Neural cell (in vitro differentiated cells): ENCODE measurements at regions not wholly inside any gene's neighbourhood (a gene's known extent, or its start where the extent isn't known, plus 50 kb on each side); places are given as distances from the start of the nearest gene placed in this dataset.

ENCODE experiments used
- H2AFZ ChIP-seq: fragments of 200-600, 300-800 bp; sonication (generic), shearing (Covaris generic); 2 replicates; pipeline ENCODE4 v1.6.0; 2014; ENCODE audit warnings: low read depth, mild to moderate bottlenecking, antibody characterized with exemption, low read length, moderate library complexity
- H3F3A ChIP-seq: fragments of 200-600 bp; shearing (Covaris generic); 2 replicates; pipeline ENCODE4 v1.6.1; 2016; ENCODE audit warnings: mild to moderate bottlenecking, moderate library complexity, mixed read lengths, antibody characterized with exemption, low read length; ENCODE audit not compliant: insufficient read depth, poor library complexity, severe bottlenecking
- H3K27ac ChIP-seq: fragments of 200-600, 300-800 bp; sonication (generic), shearing (Covaris generic); 2 replicates; pipeline ENCODE4 v1.5.1; 2014; ENCODE audit warnings: mild to moderate bottlenecking, low read length, moderate library complexity
- H3K27me3 ChIP-seq: fragments of 300-800, 200-600 bp; sonication (generic), shearing (Covaris generic); 2 replicates; pipeline ENCODE4 v1.6.0; 2014; ENCODE audit warnings: mild to moderate bottlenecking, low read depth, low read length, moderate library complexity; ENCODE audit not compliant: insufficient read depth
- H3K36me3 ChIP-seq: fragments of 300-800, 200-600 bp; sonication (generic), shearing (Covaris generic); 2 replicates; pipeline ENCODE4 v1.5.1; 2014; ENCODE audit warnings: mild to moderate bottlenecking, antibody characterized with exemption, low read length, moderate library complexity; ENCODE audit not compliant: insufficient read depth
- H3K4me2 ChIP-seq: fragments of 300-800, 200-600 bp; sonication (generic), shearing (Covaris generic); 2 replicates; pipeline ENCODE4 v1.6.0; 2014; ENCODE audit warnings: mild to moderate bottlenecking, low read length
- H3K4me3 ChIP-seq: fragments of 300-800, 200-600 bp; sonication (generic), shearing (Covaris generic); 2 replicates; pipeline ENCODE4 v1.5.1; 2014; ENCODE audit warnings: mild to moderate bottlenecking, low read length, moderate library complexity
- H3K79me2 ChIP-seq: fragments of 200-600 bp; shearing (Covaris generic); replicated peaks from 2 replicates; pipeline ENCODE4 v1.6.0; 2014; ENCODE audit warnings: mild to moderate bottlenecking, low read length, moderate library complexity; ENCODE audit not compliant: insufficient read depth
- H3K9ac ChIP-seq: fragments of 300-800, 200-600 bp; sonication (generic), shearing (Covaris generic); 2 replicates; pipeline ENCODE4 v1.6.1; 2016; ENCODE audit warnings: mild to moderate bottlenecking, low read length, mixed read lengths
- H3K9me2 ChIP-seq: fragments of 200-600 bp; shearing (Covaris generic); 2 replicates; pipeline ENCODE4 v1.6.1; 2016; ENCODE audit warnings: mild to moderate bottlenecking, low read length, mixed read lengths; ENCODE audit not compliant: insufficient read depth
- H3K9me3 ChIP-seq: fragments of 200-600, 300-800 bp; sonication (generic), shearing (Covaris generic); 2 replicates; pipeline ENCODE4 v1.6.1; 2016; ENCODE audit warnings: mild to moderate bottlenecking, mixed run types, low read length, moderate library complexity, mixed read lengths
- H4K20me1 ChIP-seq: fragments of 200-600 bp; shearing (Covaris generic); 2 replicates; pipeline ENCODE4 v1.6.1; 2016; ENCODE audit warnings: mild to moderate bottlenecking, mixed run types; ENCODE audit not compliant: insufficient read depth
- EP300 ChIP-seq: fragments of 450-650 bp; conservative IDR thresholded peaks from 2 replicates; pipeline ENCODE4 v1.6.1; 2014; ENCODE audit warnings: antibody characterized with exemption, mild to moderate bottlenecking, moderate library complexity; ENCODE audit not compliant: poor library complexity, severe bottlenecking
- EZH2 ChIP-seq: fragments of 200-600, 300-800 bp; shearing (Covaris generic), sonication (generic); IDR thresholded peaks from 2 replicates; pipeline ENCODE4 v1.6.1; 2014; ENCODE audit warnings: antibody characterized with exemption, low read length, borderline replicate concordance, mild to moderate bottlenecking; ENCODE audit not compliant: insufficient read depth, poor library complexity, severe bottlenecking
- MXI1 ChIP-seq: fragments of 450-650 bp; conservative IDR thresholded peaks from 2 replicates; pipeline ENCODE4 v1.6.1; 2014; ENCODE audit warnings: antibody characterized with exemption, mild to moderate bottlenecking; ENCODE audit not compliant: poor library complexity, severe bottlenecking
- POLR2AphosphoS5 ChIP-seq: IDR thresholded peaks from 2 replicates; pipeline ENCODE4 v1.6.1; 2012
- RAD21 ChIP-seq: fragments of 450-650 bp; conservative IDR thresholded peaks from 2 replicates; pipeline ENCODE4 v1.6.1; 2014; ENCODE audit warnings: antibody characterized with exemption, mild to moderate bottlenecking, moderate library complexity
- SMC3 ChIP-seq: fragments of 450-650 bp; conservative IDR thresholded peaks from 2 replicates; pipeline ENCODE4 v1.6.1; 2014; ENCODE audit warnings: antibody characterized with exemption, mild to moderate bottlenecking, moderate library complexity; ENCODE audit not compliant: poor library complexity
- TAF1 ChIP-seq: IDR thresholded peaks from 2 replicates; pipeline ENCODE4 v1.6.1; 2012; ENCODE audit warnings: low read depth
- TF ChIP-seq, protein P1 (sequence below): IDR thresholded peaks from 2 replicates; pipeline ENCODE4 v1.6.1; 2012; ENCODE audit warnings: borderline replicate concordance
- TF ChIP-seq, protein P2 (sequence below): fragments of 450-650 bp; IDR thresholded peaks from 2 replicates; pipeline ENCODE4 v1.5.1; 2014; ENCODE audit warnings: antibody characterized with exemption, mild to moderate bottlenecking, moderate library complexity; ENCODE audit not compliant: poor library complexity, severe bottlenecking

DNA sequence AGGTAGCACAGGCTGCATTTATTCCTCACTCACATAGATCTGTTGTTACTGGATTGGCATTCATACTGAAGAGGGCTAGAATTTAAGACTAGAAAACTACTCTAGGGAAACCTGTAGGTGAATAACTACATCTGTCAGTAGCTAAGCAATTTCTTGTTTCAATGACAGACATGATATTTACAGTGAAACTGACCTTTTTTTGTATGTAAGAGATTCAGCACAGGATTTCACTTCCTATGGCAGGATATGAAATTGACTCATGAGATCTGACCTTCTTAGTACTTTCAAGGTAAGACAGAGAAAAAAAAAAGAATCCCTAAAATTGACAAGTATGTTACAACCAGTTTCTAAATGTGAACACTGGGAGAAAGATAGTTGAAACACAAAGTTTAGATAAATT lies 189.8 kb upstream of the SLC16A7 start:
- Histone ChIP-seq H3K36me3 (no peaks in the 10 kb centered on the region), H3F3A (no peaks in the 10 kb centered on the region), H3K9me3 (no peaks in the 10 kb centered on the region), H2AFZ (no peak overlapping the region), H3K27me3 (no peaks in the 10 kb centered on the region), H3K4me3 (no peak overlapping the region), H3K4me2 (no peak overlapping the region), H3K9me2 (no peaks in the 10 kb centered on the region), H3K27ac (peak overlapping the region; percentile 12), H4K20me1 (no peaks in the 10 kb centered on the region), H3K79me2 (no peaks in the 10 kb centered on the region), H3K9ac (no peak overlapping the region)
- no peak for TF ChIP-seq MXI1

DNA sequence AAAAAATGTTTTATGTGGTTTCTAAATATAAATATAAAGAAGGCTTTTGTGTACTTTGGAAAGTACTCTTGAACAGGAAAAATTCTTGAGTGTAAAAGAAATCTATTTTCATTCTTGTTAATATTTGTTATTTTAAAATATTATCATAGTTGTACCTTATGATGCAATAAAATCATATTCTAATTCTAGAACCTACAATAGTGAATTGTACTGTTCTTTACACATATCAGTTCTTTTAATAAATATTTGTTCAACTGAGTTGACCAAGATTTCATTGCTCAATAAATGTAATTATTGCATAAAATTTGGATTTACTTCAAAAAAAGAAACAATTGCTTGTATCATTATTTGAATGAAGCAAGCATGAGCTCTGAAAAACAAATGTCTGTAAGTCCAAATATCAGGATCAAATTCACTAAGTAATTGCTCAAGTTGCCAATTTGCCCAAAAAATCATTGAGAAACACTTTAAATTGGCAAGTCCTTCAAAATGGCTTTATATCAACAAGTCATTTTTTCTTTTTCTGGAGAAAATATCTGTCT lies 191.6 kb upstream of the SLC16A7 start:
- H3K36me3 ChIP-seq: no peaks in the 10 kb centered on the region
- no peaks in the 10 kb centered on the region for H3K9me2 ChIP-seq
- no peaks in the 10 kb centered on the region for H3K79me2 ChIP-seq
- no peaks in the 10 kb centered on the region for H3K9me3 ChIP-seq
- H3K27ac ChIP-seq: no peak overlapping the region
- no peaks in the 10 kb centered on the region for H4K20me1 ChIP-seq
- H3F3A ChIP-seq: no peaks in the 10 kb centered on the region
- no peak overlapping the region for H3K4me2 ChIP-seq
- TF ChIP-seq, protein P1, sequence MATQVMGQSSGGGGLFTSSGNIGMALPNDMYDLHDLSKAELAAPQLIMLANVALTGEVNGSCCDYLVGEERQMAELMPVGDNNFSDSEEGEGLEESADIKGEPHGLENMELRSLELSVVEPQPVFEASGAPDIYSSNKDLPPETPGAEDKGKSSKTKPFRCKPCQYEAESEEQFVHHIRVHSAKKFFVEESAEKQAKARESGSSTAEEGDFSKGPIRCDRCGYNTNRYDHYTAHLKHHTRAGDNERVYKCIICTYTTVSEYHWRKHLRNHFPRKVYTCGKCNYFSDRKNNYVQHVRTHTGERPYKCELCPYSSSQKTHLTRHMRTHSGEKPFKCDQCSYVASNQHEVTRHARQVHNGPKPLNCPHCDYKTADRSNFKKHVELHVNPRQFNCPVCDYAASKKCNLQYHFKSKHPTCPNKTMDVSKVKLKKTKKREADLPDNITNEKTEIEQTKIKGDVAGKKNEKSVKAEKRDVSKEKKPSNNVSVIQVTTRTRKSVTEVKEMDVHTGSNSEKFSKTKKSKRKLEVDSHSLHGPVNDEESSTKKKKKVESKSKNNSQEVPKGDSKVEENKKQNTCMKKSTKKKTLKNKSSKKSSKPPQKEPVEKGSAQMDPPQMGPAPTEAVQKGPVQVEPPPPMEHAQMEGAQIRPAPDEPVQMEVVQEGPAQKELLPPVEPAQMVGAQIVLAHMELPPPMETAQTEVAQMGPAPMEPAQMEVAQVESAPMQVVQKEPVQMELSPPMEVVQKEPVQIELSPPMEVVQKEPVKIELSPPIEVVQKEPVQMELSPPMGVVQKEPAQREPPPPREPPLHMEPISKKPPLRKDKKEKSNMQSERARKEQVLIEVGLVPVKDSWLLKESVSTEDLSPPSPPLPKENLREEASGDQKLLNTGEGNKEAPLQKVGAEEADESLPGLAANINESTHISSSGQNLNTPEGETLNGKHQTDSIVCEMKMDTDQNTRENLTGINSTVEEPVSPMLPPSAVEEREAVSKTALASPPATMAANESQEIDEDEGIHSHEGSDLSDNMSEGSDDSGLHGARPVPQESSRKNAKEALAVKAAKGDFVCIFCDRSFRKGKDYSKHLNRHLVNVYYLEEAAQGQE: no peak
- TF ChIP-seq RAD21 (no peak), POLR2AphosphoS5 (no peak), EP300 (no peak), MXI1 (no peak), EZH2 (no peak), TAF1 (no peak), SMC3 (no peak)
- TF ChIP-seq, protein P2, sequence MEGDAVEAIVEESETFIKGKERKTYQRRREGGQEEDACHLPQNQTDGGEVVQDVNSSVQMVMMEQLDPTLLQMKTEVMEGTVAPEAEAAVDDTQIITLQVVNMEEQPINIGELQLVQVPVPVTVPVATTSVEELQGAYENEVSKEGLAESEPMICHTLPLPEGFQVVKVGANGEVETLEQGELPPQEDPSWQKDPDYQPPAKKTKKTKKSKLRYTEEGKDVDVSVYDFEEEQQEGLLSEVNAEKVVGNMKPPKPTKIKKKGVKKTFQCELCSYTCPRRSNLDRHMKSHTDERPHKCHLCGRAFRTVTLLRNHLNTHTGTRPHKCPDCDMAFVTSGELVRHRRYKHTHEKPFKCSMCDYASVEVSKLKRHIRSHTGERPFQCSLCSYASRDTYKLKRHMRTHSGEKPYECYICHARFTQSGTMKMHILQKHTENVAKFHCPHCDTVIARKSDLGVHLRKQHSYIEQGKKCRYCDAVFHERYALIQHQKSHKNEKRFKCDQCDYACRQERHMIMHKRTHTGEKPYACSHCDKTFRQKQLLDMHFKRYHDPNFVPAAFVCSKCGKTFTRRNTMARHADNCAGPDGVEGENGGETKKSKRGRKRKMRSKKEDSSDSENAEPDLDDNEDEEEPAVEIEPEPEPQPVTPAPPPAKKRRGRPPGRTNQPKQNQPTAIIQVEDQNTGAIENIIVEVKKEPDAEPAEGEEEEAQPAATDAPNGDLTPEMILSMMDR: no peak
- H3K4me3 ChIP-seq: no peak overlapping the region
- H3K9ac ChIP-seq: no peak overlapping the region
- H2AFZ ChIP-seq: no peak overlapping the region
- no peaks in the 10 kb centered on the region for H3K27me3 ChIP-seq

DNA sequence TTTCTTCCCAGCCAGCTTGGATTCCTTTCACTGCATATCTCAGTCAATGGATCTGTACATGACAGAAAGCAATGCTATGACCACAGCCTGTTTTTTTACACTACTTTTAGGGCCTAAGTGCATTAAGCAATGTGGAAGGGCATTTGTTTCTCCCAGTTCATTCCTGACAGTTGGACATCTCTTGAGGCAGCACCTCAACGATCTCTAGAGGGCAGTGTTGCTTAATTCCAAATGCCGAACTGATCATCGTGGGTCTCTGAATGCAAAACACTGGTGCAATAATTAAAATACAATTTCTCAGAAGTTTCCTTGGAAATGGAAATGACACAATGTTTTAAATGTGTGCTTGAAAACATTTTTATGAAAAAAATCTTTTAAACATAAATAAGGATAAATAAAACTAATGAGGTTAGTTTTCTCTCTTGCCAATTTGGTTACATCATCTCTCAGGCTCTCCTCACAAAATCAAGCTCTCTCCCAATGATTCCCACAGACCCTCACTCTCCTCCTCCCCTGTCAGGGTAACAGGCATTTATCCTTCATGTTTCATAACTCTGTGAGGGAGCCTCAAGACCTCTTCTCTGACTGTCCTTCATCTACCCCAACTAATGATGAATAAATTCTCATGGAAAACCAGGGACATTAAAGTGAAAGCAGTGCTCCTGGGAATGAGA lies 192.4 kb upstream of the SLC16A7 start:
- no peaks in the 10 kb centered on the region for H4K20me1 ChIP-seq
- no peak overlapping the region for H3K4me3 ChIP-seq
- H3K27ac ChIP-seq: no peak overlapping the region
- H3K36me3 ChIP-seq: no peaks in the 10 kb centered on the region
- no peaks in the 10 kb centered on the region for H3K9me2 ChIP-seq
- no peaks in the 10 kb centered on the region for H3F3A ChIP-seq
- no peaks in the 10 kb centered on the region for H3K79me2 ChIP-seq
- H2AFZ ChIP-seq: no peak overlapping the region
- H3K9me3 ChIP-seq: no peaks in the 10 kb centered on the region
- no peak overlapping the region for H3K4me2 ChIP-seq
- no peak overlapping the region for H3K9ac ChIP-seq
- no peaks in the 10 kb centered on the region for H3K27me3 ChIP-seq
- no peak for TF ChIP-seq MXI1
- TF ChIP-seq SMC3: peak; percentile 61
- TF ChIP-seq TAF1: no peak
- TF ChIP-seq RAD21: peak; percentile 67
- TF ChIP-seq, protein P2: peak; percentile 70
